ENCODE measurements at regions not wholly inside any gene's neighbourhood (a gene's known extent, or its start where the extent isn't known, plus 50 kb on each side); places are given as distances from the start of the nearest gene placed in this dataset.

GRCh38 chr12:19964549-19964948 lies 403.8 kb upstream of the PDE3A start:
- no peak for DNase-seq

- DNase-seq, result no peak
Measured at GRCh38 chr12:19965196-19966038, 402.9 kb upstream of the PDE3A start.

- DNase-seq, result no peak
Measured at GRCh38 chr12:19967001-19967400, 401.3 kb upstream of the PDE3A start.

- peak; percentile 79 for DNase-seq
Measured at GRCh38 chr12:19967431-19967830, 400.9 kb upstream of the PDE3A start.

GRCh38 chr12:19970116-19970515 lies 398.2 kb upstream of the PDE3A start:
- DNase-seq, result no peak

GRCh38 chr12:19970821-19971220 lies 397.5 kb upstream of the PDE3A start:
- no peak for DNase-seq

- no peak for DNase-seq
Measured at GRCh38 chr12:19971361-19972280, 396.7 kb upstream of the PDE3A start.

GRCh38 chr12:19972325-19973288 lies 395.7 kb upstream of the PDE3A start:
- DNase-seq, result no peak

- DNase-seq, result peak; percentile 14
Measured at GRCh38 chr12:19978193-19978592, 390.1 kb upstream of the PDE3A start.

- peak; percentile 62 for DNase-seq
Measured at GRCh38 chr12:19979584-19979983, 388.8 kb upstream of the PDE3A start.

GRCh38 chr12:19981944-19982343 lies 386.4 kb upstream of the PDE3A start:
- DNase-seq, result no peak

- no peak for DNase-seq
Measured at GRCh38 chr12:19988001-19988400, 380.3 kb upstream of the PDE3A start.

- DNase-seq, result no peak
Measured at GRCh38 chr12:19988459-19988873, 379.9 kb upstream of the PDE3A start.

- no peak for DNase-seq
Measured at GRCh38 chr12:19988948-19989347, 379.4 kb upstream of the PDE3A start.

- no peak for DNase-seq
Measured at GRCh38 chr12:19991146-19991545, 377.2 kb upstream of the PDE3A start.

GRCh38 chr12:19992311-19992710 lies 376.0 kb upstream of the PDE3A start:
- DNase-seq, result no peak

- no peak for DNase-seq
Measured at GRCh38 chr12:19994968-19995367, 373.4 kb upstream of the PDE3A start.

- no peak for DNase-seq
Measured at GRCh38 chr12:19997656-19998400, 370.5 kb upstream of the PDE3A start.

- no peak for DNase-seq
Measured at GRCh38 chr12:19998411-19998810, 369.9 kb upstream of the PDE3A start.

GRCh38 chr12:19998961-19999804 lies 369.2 kb upstream of the PDE3A start:
- DNase-seq, result no peak

- no peak for DNase-seq
Measured at GRCh38 chr12:19999805-20000138, 368.6 kb upstream of the PDE3A start.
